Cardiac muscle cell (in vitro differentiated cells and primary cell): ENCODE measurements at regions not wholly inside any gene's neighbourhood (a gene's known extent, or its start where the extent isn't known, plus 50 kb on each side); places are given as distances from the start of the nearest gene placed in this dataset.
A peak's percentile ranks its signal among the peaks of the same experiment; 100 is the strongest.
"Not testable (repeated sequence)": the region's sequence is repeated elsewhere in the genome, so short reads cannot be mapped to it uniquely, and the experiment has no call there.

Experiments
- DNase-seq, 2 donors: peaks; one replicate each; pipeline versions ENCODE4 v3.0.0 to v3.0.0-alpha.2; 2010 to 2017; ENCODE audit warnings: low read depth in 1 of 2, low spot score in 1 of 2
- H3K27ac ChIP-seq: fragments of 200-600 bp; sonication (generic); 2 replicates; pipeline ENCODE4 v1.5.1; 2016
- H3K27me3 ChIP-seq: fragments of 200-600 bp; sonication (generic); 2 replicates; pipeline ENCODE4 v1.6.0; 2016; ENCODE audit warnings: control low read depth
- H3K36me3 ChIP-seq: fragments of 200-600 bp; sonication (generic); 2 replicates; pipeline ENCODE4 v1.5.1; 2016; ENCODE audit warnings: control low read depth
- H3K4me1 ChIP-seq: fragments of 200-600 bp; sonication (generic); 2 replicates; pipeline ENCODE4 v1.8.1; 2017; ENCODE audit warnings: low read depth, mild to moderate bottlenecking, mixed run types
- H3K4me3 ChIP-seq: fragments of 200-600 bp; sonication (generic); 2 replicates; pipeline ENCODE4 v1.5.1; 2016; ENCODE audit warnings: mild to moderate bottlenecking
- H3K9me3 ChIP-seq: fragments of 200-600 bp; sonication (generic); 2 replicates; pipeline ENCODE4 v1.5.1; 2017; ENCODE audit warnings: low read depth, mild to moderate bottlenecking, control low read depth

DNA sequence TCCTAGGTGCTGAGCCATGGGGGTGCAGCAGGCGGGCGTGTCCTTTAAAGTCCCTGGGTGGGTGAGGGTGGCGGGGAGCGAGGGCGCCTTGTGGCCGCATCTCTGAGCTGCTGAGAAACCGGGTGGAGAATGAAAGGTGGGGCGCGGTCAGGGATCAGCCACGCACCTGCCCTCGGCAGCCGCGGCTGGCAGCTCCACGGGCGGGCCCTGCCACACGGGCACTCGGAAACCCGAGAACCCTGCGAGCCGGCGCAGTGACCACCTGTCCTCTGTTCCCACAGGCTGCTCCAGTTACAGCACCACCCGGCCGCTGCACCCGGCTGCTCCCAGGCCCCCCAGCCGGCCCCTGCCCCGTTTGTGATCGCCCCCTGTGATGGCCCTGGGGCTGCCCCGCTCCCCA lies 4400.5 kb upstream of the TPTE start:
- not testable (repeated sequence) for H3K4me1 ChIP-seq, H3K36me3 ChIP-seq, H3K27ac ChIP-seq, DNase-seq, H3K4me3 ChIP-seq, H3K9me3 ChIP-seq, H3K27me3 ChIP-seq

DNA sequence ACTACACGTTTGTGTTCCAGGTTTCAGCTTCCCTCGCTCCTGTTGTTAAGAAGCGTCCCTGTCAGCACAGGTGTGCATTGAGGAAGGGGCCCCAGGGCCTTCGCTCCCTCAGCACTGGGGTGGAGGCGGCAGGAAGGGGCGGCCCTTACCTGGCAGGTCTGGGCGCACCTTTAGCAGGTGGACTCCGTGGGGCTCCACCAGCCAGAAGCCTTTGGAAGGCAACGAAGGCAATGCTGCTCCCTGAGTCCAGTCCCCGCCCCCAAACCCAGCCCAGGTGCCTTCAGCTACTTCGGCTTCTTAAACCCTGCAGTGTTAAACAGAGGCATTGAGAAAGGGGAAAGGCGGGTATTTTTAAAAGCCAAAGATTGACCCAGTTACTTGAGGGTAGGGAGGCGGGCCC lies 4398.8 kb upstream of the TPTE start:
- H3K27ac ChIP-seq, H3K27me3 ChIP-seq, H3K4me1 ChIP-seq, H3K9me3 ChIP-seq, DNase-seq, H3K36me3 ChIP-seq, H3K4me3 ChIP-seq: not testable (repeated sequence)

DNA sequence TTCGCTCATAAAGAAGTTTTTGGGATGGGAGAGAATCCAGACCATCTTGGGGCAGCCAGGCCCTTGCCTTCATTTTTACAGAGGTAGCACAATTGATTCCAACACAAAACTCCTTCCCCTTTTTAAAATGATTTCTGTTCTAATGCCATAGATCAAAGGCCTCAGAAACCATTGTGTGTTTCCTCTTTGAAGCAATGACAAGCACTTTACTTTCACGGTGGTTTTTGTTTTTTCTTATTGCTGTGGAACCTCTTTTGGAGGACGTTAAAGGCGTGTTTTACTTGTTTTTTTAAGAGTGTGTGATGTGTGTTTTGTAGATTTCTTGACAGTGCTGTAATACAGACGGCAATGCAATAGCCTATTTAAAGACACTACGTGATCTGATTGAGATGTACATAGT lies 4398.2 kb upstream of the TPTE start:
- H3K27me3 ChIP-seq, DNase-seq, H3K36me3 ChIP-seq, H3K4me1 ChIP-seq, H3K27ac ChIP-seq, H3K4me3 ChIP-seq, H3K9me3 ChIP-seq: not testable (repeated sequence)

DNA sequence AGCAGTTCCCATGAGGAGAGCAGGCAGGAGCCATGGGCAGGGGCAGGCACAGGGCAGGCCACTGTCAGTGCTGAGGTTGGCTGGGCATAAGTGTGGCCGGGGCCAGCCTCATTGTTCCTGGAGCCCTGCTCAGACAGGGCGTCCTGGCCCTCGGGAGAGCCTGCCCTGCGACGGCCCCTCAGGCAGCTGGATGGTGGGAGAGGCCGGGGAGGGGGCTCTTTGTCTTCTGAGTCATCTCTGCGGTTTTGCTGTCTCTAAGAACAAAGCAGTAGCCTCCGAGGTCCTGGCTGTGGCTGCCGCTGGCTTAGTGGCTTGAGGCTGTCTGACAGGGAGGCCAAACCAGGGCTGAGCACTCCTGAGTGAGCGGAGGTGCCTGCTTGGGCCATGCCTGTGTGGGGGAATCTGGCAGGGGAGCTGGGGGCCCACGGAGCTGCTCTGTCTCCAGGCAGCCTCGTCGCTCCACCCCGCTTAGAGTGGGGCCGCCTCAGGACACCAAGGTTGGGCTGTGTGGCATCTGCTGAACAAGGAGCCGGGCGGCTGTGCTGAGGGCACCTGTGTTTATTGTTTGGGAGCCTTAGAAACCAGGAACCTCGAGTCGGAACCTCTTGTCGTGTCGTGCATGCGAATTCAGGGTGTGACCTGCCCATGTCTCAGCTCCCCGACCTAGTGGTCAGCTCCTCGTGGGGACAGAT lies 4395.7 kb upstream of the TPTE start:
- H3K4me1 ChIP-seq, H3K9me3 ChIP-seq, H3K36me3 ChIP-seq, H3K4me3 ChIP-seq, H3K27ac ChIP-seq, H3K27me3 ChIP-seq: not testable (repeated sequence)
- DNase-seq = peak in 1 of 2 donors; percentile 11

DNA sequence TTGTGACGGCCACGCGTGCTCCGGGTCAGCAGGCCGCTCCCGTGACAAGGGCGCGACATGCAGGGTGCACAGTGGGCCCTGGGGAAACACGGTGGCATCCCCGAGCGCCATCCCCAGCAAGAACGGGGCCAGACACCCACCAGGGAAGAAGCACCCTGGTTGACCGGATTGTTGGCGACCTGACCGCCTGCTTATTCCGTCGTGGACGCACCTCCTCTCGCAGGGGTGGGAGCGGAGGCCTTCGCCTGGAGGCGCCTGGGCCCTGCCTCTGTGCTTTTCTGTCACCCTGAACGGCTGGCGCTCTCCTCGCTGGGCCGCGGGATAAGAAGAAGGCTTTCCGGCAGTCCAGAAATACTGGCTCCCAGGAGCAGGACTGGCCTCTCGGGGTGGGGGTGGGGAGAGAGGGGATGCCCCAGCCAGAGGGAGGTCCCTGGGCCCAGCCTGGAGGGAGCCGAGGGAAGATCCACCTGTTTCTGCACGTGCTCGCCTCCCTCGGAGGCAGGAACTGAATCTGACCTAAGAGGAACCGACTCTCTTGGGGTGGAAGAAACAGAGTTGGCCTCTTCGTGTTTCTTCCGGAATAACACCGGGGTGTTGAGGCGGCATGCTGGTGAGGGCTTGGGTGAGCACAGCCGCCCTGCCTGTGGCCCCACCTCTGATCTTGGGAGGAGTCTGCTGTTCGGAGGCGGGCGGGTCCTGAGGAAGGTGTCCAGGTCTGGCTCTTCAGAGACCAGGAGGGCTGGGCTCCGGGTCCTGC lies 4394.2 kb upstream of the TPTE start:
- not testable (repeated sequence) for H3K4me3 ChIP-seq, H3K36me3 ChIP-seq, H3K9me3 ChIP-seq, H3K4me1 ChIP-seq, H3K27me3 ChIP-seq, H3K27ac ChIP-seq
- peak in 1 of 2 donors; percentile 0 for DNase-seq

DNA sequence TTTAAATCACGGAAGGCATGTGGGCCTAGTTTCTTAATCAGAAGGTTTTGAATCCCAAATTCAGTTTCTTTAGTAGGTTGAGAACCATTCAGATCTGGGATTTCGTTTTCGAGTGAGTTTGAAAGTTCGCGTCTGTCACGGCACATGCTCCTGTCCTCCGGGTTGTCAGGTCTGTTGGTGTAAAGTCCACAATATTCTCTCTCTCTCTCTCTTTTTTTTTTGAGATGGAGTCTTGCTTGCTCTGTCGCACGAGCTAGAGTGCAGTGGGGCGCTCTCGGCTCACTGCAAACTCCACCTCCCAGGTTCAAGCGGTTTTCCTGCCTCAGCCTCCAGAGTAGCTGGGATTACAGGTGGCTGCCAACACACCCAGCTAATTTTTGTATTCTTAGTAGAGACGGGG lies 4390.6 kb upstream of the TPTE start:
- not testable (repeated sequence) for H3K36me3 ChIP-seq, H3K9me3 ChIP-seq, H3K4me1 ChIP-seq, H3K27me3 ChIP-seq, H3K27ac ChIP-seq, H3K4me3 ChIP-seq, DNase-seq

DNA sequence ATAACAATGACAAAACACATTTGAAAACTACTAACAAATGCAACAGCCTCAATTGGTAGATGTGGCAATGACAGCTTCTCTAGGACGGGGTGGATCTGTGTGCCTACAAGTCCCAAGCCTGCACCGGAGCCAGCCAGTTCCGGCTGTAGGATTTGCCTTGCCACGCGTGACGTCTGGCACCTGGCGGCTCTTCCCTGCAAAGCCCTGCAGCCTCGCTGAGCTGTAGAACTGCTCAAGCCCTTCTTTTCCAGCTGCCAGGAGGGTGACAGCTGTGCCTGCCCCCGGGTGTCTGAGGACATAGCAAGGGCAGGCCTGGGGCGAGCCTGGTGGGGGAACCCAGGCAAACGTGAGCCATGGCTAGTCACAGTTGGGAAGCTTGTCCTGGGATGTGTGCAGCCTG lies 4388.0 kb upstream of the TPTE start:
- not testable (repeated sequence) for H3K27me3 ChIP-seq, H3K27ac ChIP-seq, H3K4me1 ChIP-seq, DNase-seq, H3K9me3 ChIP-seq, H3K4me3 ChIP-seq, H3K36me3 ChIP-seq

DNA sequence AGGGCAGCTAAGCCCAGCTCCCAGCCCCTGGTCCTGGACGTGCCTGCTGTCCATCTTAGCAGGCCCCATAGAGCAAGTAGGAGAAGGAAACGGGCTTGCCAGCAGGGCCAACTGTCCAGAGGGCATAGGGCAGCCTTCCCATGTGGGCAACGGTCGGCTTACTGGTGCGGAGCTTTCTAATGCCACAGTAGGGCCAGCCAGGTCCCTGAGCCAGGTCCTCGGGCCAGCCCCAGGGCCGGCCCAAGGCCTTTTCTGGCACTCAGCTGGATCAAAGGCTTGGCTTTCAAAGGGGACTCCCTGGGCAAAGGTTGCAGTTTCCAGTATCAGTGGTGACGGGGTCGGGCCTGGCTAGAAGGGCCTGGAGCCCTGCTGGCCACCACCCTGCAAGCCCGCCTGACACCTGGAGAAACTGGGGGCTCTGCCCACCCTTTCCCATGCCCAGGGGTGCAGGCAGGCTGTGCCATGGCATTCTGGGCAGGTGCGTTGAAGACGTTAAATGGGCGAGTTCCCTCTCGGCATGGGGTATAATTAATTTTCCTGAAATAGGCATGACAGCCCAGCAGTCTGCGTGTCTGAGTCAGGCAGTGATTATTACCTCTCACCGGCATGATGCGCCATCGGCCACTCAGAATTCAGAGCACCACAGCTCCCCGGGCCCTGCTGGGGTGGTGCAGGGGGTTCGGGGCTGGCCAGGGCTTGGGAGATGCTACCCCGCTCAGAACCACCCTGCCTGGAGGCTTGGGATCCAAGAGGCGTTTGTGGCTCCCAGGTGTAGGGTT lies 4387.3 kb upstream of the TPTE start:
- H3K27me3 ChIP-seq, H3K36me3 ChIP-seq, H3K4me3 ChIP-seq, DNase-seq, H3K4me1 ChIP-seq, H3K27ac ChIP-seq, H3K9me3 ChIP-seq: not testable (repeated sequence)

DNA sequence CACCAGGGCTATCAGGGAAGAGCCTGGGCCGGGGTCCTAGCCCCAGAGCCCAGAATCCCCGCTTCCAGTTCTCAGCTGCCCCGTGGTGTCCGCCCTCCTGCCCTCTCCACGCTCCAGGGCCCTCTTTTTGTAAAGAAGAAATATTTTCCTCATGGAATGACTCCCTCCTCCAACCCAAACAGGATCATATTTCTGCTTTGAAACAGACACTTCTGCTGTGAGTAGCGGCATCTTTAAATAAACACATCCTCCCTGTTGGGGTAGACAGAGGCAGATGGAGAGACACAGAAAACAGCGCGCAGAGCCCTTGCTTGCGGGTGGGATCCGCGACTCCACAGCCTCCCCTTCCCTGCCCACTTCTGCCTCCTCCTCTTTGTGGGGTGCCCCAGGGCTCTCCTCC lies 4384.7 kb upstream of the TPTE start:
- not testable (repeated sequence) for H3K36me3 ChIP-seq

DNA sequence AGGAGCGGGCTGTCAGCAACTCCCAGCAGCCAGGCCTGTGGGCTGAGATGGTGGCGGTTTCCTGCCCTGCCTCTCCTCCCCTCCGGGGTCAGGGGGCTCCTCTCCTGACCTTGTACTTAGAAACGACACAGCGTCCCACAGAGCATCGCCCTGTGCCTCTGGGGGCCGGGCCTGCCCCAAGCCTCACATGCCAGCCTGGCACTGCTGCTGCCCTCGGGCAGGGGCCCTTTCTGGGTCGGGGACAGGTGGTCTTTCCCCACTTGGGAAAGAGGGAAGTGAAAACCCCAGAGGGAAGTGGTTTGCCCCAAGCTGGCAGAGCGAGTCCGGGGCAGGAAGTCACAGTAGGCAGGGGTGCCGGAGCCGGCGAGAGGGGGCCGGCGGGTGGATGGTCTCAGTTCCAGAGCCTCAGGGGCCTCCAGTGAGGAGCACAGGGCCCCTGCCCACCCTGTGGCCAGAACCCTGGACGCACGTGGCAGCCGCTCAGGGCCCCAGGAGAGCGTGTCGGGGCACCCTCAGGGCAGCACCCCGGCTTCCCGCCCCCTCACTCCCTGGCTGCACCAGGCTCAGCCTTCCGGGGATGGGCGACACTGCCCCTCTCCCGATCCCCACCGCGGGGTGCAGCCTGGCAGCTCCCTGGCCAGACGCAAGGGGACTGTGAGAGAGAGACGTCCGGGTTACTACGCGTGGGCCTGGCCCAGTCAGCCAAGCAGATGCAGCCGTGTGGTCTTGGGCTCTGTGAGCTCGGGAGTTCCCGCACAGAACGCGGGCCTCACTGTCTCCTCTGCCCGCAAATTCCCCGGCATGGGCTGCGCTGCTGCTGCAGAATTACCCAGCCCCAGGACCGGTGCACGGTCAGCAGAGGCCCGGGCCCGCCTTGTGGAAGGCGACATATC lies 4382.9 kb upstream of the TPTE start:
- not testable (repeated sequence) for H3K27ac ChIP-seq, H3K9me3 ChIP-seq, H3K36me3 ChIP-seq, H3K27me3 ChIP-seq, H3K4me1 ChIP-seq, DNase-seq, H3K4me3 ChIP-seq

More for the DNA sequence above, 4384.7 kb upstream of the TPTE start:
- H3K27ac ChIP-seq, H3K27me3 ChIP-seq, DNase-seq, H3K4me1 ChIP-seq, H3K9me3 ChIP-seq, H3K4me3 ChIP-seq: not testable (repeated sequence)

DNA sequence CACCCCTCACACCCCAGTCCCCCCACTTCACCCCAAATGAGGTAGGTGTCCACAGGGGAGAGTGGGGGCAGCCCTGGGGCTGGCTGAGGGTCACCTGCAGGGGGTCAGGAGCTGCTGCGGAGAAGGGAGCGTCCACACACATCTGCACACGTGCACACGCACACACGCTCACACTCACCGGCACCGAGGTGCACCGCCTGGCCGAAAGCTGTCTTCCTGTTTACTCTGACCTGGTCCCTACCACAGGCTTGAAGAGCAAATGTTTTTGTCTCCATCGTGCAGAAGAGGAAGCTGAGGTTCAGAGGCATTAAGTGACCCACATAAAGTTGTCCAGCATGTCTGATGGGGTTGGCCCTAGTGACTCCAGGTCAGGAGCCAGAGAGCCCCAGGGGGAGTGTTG lies 4382.1 kb upstream of the TPTE start:
- not testable (repeated sequence) for DNase-seq, H3K27me3 ChIP-seq, H3K27ac ChIP-seq, H3K4me3 ChIP-seq, H3K36me3 ChIP-seq, H3K4me1 ChIP-seq, H3K9me3 ChIP-seq

DNA sequence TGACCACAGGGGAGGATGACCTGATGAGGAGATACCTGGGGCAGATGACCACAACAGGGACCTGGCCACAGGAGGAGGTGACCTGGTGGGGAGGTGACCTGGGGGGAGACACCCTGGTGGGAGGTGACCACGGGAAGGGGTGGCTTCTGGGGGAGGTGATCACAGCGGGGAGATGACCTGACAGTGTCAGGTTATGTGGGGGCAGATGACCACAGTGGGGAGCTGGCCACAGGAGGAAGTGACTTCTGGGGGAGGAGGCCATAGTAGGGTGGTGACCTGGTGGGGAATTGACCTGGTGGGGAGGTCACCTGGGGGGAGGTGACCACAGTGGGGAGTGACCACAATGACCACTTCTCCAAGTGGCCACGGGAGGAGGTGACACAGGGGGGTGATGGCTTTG lies 4381.5 kb upstream of the TPTE start:
- H3K4me1 ChIP-seq, H3K36me3 ChIP-seq, DNase-seq, H3K9me3 ChIP-seq, H3K4me3 ChIP-seq, H3K27me3 ChIP-seq, H3K27ac ChIP-seq: not testable (repeated sequence)

DNA sequence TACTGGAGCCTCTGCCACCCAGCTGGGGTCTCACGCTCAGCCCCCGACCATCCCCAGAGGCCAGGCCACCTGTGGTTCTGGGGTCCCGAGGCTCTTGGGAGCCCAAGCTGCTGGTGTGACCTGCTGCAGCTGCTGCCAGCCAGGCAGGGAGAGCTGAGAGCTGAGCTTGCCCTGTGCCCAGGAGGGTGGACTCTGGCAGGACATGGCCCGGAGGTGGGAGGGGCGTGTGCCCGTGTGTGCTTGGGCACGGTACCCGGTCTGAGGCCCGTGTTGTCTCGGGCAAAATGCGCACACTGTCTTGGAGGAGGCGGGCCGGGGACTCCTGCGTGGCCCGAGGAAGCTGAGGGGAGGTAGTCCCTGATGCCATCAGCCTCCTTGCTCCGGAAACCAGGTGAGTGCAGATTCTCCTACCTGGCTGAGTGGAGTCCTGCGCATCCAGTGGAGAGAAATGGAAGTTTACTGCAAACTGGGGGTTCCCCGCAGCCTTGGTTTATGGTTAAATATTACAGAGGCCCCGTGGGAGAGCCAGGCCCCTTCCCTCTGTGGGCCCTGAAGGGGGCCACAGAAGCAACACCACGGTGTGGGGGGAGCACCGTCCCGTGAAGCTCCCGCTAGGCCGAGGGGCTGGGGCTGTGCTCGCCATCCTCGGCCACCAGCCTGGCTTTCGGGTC lies 4380.8 kb upstream of the TPTE start:
- H3K4me3 ChIP-seq, H3K27ac ChIP-seq, H3K4me1 ChIP-seq, H3K36me3 ChIP-seq, DNase-seq, H3K27me3 ChIP-seq, H3K9me3 ChIP-seq: not testable (repeated sequence)
